ENCODE measurements at regions not wholly inside any gene's neighbourhood (a gene's known extent, or its start where the extent isn't known, plus 50 kb on each side); places are given as distances from the start of the nearest gene placed in this dataset.

DNA sequence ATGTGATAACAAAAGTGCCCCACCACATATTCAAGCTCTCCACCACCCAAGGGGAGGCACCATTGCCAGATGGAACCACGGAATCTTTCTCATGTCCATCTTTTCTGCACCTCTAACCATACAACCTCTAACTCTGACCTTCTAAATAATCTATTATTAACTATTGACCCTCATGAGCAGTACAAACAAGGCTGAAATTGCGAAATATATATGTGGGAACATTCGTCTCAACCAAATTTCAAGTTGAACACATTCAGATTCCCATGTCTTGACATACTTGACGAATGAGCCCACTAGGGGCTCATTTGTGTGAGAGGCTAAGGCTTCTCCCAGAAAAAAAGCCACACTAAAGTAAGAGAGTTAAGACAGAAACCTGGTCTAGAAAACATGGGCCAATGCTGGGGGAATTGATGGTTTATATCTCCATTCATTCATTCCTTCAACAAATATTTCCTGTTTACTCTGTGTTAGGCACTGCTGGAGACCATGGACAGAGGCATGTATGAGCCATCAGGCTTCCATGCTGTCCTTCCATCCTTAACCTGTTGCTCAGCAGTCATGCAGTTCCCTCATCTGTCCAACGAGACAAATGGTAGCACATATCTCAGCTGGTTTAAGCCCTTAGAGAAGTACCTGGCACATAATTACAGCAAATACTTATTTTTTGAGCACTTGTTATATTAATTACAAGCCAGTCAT lies 130.4 kb downstream of the ESM1 start:
- no peak for DNase-seq

GRCh38 chr5:54852007-54852406 lies 133.4 kb downstream of the ESM1 start:
- no peak for DNase-seq

DNA sequence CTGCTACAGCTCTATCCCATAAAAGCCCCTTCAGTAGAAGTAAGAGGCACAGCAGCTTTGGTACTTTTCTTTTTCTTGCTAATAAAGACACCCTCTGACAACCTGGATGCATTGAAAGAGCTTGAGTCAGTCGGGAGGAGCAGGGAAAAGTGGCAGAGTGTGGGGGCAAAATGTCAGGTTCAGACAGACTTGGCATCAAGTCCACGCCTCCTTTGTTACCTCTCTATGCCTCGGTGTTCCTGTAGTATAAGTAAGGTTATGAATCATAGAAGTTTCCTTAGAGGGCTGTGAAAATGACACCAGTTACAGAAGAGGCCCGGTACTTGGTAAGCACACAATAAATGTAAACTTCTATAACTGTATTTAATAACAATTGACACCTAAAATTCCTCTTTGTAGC lies 133.9 kb downstream of the ESM1 start:
- DNase-seq: no peak

DNA sequence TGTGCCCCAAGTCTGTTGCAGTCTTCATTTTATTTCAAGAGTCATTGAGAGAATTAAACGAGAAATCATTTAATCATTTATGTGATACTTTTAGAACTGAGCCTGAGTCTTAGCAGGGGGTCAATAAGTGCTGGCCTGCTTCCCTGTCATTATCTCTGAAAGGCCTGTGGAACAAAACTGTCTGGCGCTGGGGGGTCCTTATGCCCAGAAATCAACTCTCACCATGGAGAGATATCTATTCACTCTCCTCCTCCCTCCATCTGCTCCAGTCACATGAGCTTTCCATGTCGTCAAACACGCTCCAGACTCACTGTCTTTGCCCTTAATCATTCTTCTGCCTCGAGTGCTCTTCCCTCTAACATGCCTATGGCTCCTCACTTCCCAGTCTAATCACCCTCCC lies 136.8 kb downstream of the ESM1 start:
- DNase-seq: no peak

GRCh38 chr5:54845567-54845941 lies 139.8 kb downstream of the ESM1 start:
- DNase-seq: no peak

DNA sequence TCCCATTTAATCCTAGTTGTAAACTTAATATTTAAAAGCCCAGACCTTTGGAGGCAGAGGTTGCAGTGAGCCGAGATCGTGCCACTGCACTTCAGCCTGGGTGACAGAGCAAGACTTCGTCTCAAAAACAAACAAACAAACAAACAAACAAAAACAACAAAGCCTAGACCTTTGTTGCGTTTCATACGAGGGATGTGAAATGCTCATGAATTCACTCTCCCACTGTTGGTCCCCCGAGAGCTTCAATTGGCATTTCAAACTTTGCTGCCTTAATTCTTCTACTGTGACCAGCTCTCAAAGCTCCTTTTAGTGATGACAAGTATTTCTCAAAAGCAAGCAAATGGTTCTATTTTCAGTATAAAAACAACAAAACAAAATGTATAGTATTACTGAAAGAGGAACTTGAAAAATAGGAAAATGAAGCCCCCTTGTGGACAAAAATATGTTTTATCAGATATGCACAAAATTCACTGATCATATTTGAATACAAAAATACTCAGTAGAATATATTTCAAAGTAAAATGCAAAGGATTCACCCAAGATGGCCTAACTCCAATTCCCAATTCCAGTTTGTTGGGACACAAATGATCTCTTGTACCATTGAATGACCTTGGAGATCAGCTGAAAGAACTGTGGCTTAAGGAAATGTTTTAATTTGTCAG lies 140.4 kb downstream of the ESM1 start:
- peak; percentile 61 to 80 (median 67) for DNase-seq

- peak in 2 of 3 donors; percentile 42 to 59 for DNase-seq
Measured at GRCh38 chr5:54844266-54844665, 141.1 kb downstream of the ESM1 start.

- no peak for DNase-seq
Measured at GRCh38 chr5:54841481-54841880, 143.9 kb downstream of the ESM1 start.

DNA sequence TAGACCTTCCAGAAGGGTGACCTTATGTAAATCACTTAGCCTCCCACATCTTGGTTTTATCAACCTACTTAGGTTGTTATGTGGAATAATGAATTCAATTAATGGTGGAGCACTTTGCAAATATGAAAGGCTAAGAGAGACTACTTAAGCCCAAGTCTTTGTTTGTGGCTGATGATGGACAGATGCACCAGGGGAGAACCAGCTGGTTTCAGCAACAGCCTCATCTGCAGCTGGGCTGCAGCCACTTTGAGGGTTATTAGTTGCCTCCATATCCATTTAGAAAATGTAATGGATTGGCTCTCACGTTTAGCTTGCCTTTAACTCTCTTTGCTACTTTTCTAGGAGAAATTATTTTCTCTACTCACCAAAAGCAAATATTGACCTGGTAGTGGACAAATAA lies 146.6 kb downstream of the ESM1 start:
- DNase-seq: no peak

DNA sequence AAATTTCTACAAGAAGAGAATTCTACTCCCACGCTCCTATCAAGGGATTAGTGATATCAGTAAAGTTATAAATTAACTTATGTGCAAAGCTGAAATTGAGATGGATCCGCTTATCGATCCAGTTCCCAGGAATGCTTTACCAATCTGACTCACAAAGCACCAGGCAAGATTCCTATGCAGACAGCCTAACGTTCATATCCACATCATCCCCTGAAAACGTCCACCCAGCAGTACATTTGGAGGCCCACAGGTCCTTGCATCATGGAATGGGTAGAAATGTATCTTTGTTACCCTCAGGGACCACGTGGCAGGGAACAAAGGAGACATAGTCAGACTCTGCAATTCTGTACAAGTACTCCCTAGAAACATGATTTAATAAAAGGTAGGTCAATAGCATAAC lies 147.4 kb downstream of the ESM1 start:
- DNase-seq: no peak

- DNase-seq: no peak
Measured at GRCh38 chr5:54837093-54837492, 148.3 kb downstream of the ESM1 start.

DNA sequence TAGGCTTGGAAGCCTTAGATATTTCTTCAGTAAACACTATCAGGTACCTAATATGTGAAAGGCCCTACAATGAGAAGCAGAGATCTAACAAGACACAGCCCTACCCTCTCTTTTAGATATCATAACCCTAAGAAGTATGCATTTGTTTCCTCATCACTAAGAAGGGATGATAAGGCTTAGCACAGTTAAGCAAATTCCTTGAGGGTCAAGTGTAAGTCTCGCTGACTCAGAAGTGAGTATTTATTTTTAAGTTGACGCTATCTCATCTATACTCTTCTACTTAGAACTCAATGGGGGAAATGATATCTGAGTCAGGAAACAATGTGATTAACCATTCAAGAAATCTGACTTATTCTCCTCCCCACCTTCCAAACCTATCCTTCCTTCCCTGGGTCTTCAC lies 149.7 kb downstream of the ESM1 start:
- no peak for DNase-seq

- no peak for DNase-seq
Measured at GRCh38 chr5:54834121-54834842, 151.1 kb downstream of the ESM1 start.

GRCh38 chr5:54833590-54833989 lies 151.8 kb downstream of the ESM1 start:
- DNase-seq: no peak

DNA sequence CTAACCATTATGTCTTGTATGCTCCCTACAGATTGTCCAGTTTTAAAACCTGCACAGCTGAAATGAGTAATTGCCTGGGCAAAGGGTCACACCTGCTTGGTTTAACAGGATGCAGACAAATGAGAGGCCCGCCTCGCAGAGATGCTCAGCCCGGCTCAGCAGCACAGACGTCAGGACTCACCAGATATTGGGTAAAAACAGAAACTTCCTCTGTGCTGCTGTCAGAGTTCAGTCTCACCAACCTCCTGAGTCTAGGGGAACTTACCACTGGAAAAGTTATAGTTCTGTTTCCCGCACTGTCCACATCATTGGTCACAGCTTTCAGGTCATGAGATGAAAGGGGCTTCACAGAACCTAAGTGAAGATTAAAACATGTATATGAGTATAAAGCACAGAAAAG lies 152.5 kb downstream of the ESM1 start:
- peak in 2 of 3 donors; percentile 14 to 44 for DNase-seq

DNA sequence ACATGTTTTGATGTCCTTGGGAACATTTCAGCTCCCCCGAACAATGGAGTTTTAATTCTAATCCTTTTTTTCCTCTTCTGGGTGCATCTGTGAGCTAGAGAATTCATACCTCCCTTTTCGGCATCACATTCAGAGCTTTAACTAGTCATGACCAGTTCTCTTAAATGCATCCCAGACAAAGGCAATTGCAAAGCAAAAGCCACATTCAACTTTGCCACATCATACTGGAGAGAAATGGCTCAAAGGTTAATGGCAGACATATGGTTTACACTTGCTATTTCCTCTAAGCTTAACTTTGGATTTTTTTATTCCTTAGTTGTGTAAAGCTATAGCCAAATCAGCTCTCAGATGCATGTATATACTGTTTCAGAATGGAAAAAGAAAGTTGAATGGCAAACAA lies 153.3 kb downstream of the ESM1 start:
- DNase-seq: peak in 1 of 3 donors; percentile 44

DNA sequence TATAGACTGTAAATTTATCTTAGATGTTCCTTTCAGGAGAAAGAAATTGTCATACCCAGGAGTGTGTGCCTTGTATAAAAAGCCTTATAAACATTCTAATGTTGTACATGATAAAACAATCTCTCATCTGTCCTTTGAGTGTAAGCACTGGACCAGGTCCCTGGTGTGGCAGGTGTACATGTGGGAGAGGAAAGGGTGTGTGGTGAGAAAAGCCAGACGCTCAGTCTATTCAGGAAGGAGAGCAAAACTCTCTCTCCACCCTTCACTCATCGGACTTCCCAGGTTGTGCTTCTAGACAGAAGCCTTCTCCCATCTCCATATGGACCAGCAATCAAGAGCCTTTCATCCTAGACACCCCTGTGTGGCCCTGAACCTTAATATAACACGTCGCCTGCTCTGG lies 154.2 kb downstream of the ESM1 start:
- no peak for DNase-seq

DNA sequence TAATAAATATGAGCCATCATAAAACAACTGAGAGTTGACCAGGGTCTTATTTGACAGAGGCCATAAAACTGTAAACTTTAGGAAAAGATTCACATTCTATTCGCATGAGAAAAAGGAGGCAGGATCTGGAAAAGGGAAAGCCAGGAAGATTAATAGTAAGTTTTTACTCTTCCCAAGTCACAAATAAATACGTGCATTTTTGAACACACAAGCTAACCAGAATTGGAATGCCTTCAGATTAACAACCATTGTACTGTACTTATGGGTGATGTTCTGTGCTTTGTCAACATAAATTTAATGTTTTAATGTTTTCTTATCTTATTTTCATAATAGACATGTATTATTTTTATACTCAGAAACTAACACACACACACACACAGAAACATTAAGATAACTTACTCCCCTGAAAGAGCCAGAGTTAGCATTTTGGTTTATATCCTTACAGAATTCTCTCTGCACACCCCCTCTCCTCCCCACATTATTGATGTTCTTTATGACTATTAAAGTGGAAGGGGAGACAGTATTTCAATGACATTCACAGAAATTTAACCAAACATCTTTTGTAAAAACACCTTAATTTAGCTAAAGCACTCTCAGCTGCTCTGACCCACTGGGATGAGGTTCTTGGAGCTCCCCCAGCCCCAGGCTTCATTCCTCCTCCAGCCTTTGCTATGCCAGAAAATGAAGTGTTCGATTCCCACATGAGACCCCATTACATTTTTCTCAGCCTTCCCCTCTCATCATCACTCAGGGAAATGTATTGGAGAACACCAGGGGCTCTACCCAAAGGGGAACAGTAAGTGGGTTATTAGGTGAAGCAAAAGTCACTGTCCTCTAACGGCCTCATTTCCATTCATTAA lies 155.5 kb downstream of the ESM1 start:
- DNase-seq: peak in 2 of 3 donors; percentile 19 to 77

DNA sequence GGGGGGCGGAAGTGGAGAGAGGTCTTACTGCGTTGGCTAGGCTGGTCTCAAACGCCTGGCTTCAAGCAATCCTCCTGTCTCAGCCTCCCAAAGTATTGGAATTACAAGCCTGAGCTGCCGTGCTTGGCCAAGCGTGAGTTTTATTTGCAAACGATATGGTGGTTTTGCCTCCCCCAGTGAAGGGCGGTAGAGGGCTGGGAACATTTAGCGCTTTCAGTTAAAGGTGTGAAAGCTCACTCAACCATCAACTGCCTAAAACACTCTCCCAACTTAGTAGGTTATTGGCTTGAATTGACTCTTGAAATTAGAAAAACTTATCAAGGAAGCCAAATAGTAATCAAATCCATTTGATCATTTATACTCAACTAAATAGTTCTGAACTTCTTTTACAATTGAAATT lies 156.3 kb downstream of the ESM1 start:
- no peak for DNase-seq

DNA sequence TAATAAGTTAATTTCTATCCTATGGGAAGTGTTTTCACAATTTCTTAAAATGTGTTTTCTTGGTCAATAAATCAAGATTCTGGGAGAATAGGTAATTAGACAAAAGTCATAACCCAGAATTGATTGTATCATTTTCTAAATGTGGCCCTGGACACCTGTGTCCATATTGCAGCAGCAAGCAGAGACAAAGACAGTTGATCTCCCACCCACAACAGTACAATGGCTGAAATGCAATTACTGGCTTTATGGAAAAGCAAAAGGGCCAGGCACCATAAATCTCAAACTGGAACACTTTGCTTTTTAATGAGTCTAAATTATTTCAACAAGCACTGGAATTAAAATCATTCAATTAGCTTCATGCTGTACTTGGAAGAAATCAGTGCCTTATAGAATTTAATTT lies 157.2 kb downstream of the ESM1 start:
- DNase-seq: no peak

GRCh38 chr5:54825005-54825404 lies 160.4 kb downstream of the ESM1 start:
- no peak for DNase-seq

- no peak for DNase-seq
Measured at GRCh38 chr5:54823006-54823405, 162.4 kb downstream of the ESM1 start.
